ENCODE measurements at regions not wholly inside any gene's neighbourhood (a gene's known extent, or its start where the extent isn't known, plus 50 kb on each side); places are given as distances from the start of the nearest gene placed in this dataset.

DNA sequence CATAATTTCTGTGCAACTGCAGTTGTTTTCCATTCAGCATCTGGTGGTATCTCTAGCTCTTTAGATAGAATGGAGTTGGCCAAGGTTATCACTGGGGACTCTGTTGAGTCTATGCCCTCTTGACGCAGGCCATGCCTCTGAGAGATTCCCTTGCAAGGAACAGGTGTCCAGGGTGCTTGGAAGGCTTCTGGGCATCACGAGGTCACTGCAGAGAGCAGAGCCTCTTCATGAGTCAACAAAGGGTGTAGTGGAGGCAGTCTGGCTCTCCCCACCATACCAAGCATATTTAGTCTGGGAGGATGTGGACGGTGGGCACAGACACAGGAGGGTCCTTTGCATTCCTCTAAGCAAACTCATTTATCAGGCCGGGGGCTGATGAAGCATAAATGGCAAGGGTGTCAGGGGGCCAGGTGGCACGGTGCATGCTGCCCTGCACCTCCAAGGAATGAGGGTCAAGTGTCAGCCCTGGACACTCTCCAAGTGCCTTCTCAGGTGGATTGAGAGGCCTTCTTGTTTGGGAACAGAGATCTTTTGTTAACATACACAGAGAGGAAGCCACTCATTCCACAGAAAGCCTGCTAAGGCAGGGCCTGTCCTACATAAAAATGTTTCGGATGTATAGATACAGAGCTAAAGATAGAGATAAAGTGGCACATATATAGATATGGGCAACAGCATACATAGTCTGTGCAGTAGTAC lies 328.6 kb downstream of the INHBA start:
- TF ChIP-seq, protein P1, sequence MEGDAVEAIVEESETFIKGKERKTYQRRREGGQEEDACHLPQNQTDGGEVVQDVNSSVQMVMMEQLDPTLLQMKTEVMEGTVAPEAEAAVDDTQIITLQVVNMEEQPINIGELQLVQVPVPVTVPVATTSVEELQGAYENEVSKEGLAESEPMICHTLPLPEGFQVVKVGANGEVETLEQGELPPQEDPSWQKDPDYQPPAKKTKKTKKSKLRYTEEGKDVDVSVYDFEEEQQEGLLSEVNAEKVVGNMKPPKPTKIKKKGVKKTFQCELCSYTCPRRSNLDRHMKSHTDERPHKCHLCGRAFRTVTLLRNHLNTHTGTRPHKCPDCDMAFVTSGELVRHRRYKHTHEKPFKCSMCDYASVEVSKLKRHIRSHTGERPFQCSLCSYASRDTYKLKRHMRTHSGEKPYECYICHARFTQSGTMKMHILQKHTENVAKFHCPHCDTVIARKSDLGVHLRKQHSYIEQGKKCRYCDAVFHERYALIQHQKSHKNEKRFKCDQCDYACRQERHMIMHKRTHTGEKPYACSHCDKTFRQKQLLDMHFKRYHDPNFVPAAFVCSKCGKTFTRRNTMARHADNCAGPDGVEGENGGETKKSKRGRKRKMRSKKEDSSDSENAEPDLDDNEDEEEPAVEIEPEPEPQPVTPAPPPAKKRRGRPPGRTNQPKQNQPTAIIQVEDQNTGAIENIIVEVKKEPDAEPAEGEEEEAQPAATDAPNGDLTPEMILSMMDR (IDR thresholded peaks at IDR 0.05 in 8 of 11, conservative IDR thresholded peaks at IDR 0.05 in 3 of 11) = no peak
- TF ChIP-seq POLR2AphosphoS5 (IDR thresholded peaks at IDR 0.05) = no peak
